ENCODE measurements at regions not wholly inside any gene's neighbourhood (a gene's known extent, or its start where the extent isn't known, plus 50 kb on each side); places are given as distances from the start of the nearest gene placed in this dataset.

- Histone ChIP-seq H3K79me2 (ENCODE audit: control insufficient read depth, insufficient read depth, low read length) (no peaks in the 10 kb centered on the region), H3K4me2 (replicated peaks; ENCODE audit: low read depth, low read length, poor library complexity, severe bottlenecking) (no peak overlapping the region), H3K9me3 (ENCODE audit: control extremely low read depth in 1 of 3, control insufficient read depth in 2 of 3, insufficient read depth in 1 of 3, low read length in 2 of 3) (peaks cover 5 to 27% (median 8%) of the 10 kb centered on the region in 3 donors), H3K27me3 (replicated peaks in 1 of 4; ENCODE audit: control extremely low read depth in 1 of 4, control insufficient read depth in 3 of 4, insufficient read depth in 4 of 4, low read length in 3 of 4) (no peaks in the 10 kb centered on the region), H2AFZ (ENCODE audit: insufficient read depth, low read depth, low read length, poor library complexity, severe bottlenecking) (no peak overlapping the region), H3K4me3 (ENCODE audit: control extremely low read depth in 1 of 5, extremely low read depth in 1 of 5, insufficient read depth in 1 of 5, low read depth in 2 of 5, low read length in 4 of 5) (no peak overlapping the region), H4K20me1 (ENCODE audit: control insufficient read depth, insufficient read depth, low read length, poor library complexity, severe bottlenecking) (no peaks in the 10 kb centered on the region), H3K4me1 (ENCODE audit: control insufficient read depth in 2 of 2, insufficient read depth in 2 of 2, low read length in 2 of 2) (no peaks in the 10 kb centered on the region), H3K36me3 (replicated peaks in 1 of 2; ENCODE audit: control extremely low read depth in 1 of 2, control insufficient read depth in 1 of 2, extremely low read depth in 1 of 2, insufficient read depth in 2 of 2, low read length in 1 of 2) (no peaks in the 10 kb centered on the region), H3K9ac (ENCODE audit: low read length) (no peak overlapping the region), H3K27ac (ENCODE audit: low read length in 2 of 2) (no peak overlapping the region)
- Mint-ChIP-seq H3K9me3 (ENCODE audit: insufficient read depth) (peaks cover 6% of the 10 kb centered on the region), H3K27me3 (no peaks in the 10 kb centered on the region), H3K4me3 (no peak overlapping the region), H3K4me1 (no peaks in the 10 kb centered on the region), H3K27ac (no peak overlapping the region)
- intact Hi-C loops (cut with micrococcal nuclease) = no loop called here
- TF ChIP-seq EZH2 (IDR thresholded peaks at IDR 0.05; ENCODE audit: borderline replicate concordance, insufficient read depth, low read depth, low read length, poor library complexity, severe bottlenecking) = no peak
- TF ChIP-seq CTCF (IDR thresholded peaks at IDR 0.05) = no peak
- ChIA-PET CTCF (no interaction called here), POLR2A (no interaction called here)
- 71% methylated on average over 11 of the region's 17 CpGs for WGBS (ENCODE audit: insufficient coverage)
- ATAC-seq (ENCODE audit: low read depth) = no peak
- no peak for DNase-seq
Observed at GRCh38 chr5:4229414-4230292, 634.0 kb downstream of the IRX1 start.

- H3K4me2 ChIP-seq (replicated peaks; ENCODE audit: low read depth, low read length, poor library complexity, severe bottlenecking) = no peak overlapping the region
- ChIA-PET CTCF (no interaction called here), POLR2A (no interaction called here)
- peaks cover 6 to 27% (median 8%) of the 10 kb centered on the region in 3 donors for H3K9me3 ChIP-seq (ENCODE audit: control extremely low read depth in 1 of 3, control insufficient read depth in 2 of 3, insufficient read depth in 1 of 3, low read length in 2 of 3)
- H4K20me1 ChIP-seq (ENCODE audit: control insufficient read depth, insufficient read depth, low read length, poor library complexity, severe bottlenecking) = no peaks in the 10 kb centered on the region
- H3K4me3 ChIP-seq (ENCODE audit: control extremely low read depth in 1 of 5, extremely low read depth in 1 of 5, insufficient read depth in 1 of 5, low read depth in 2 of 5, low read length in 4 of 5) = no peak overlapping the region
- no peaks in the 10 kb centered on the region for H3K27me3 Mint-ChIP-seq
- no peaks in the 10 kb centered on the region for H3K79me2 ChIP-seq (ENCODE audit: control insufficient read depth, insufficient read depth, low read length)
- no peak overlapping the region for H3K9ac ChIP-seq (ENCODE audit: low read length)
- 89% methylated on average over 14 of the region's 15 CpGs for WGBS (ENCODE audit: insufficient coverage)
- H3K36me3 ChIP-seq (replicated peaks in 1 of 2; ENCODE audit: control extremely low read depth in 1 of 2, control insufficient read depth in 1 of 2, extremely low read depth in 1 of 2, insufficient read depth in 2 of 2, low read length in 1 of 2) = no peaks in the 10 kb centered on the region
- intact Hi-C loops (cut with micrococcal nuclease) = no loop called here
- no peak overlapping the region for H3K27ac ChIP-seq (ENCODE audit: low read length in 2 of 2)
- no peak for ATAC-seq (ENCODE audit: low read depth)
- no peak overlapping the region for H3K4me3 Mint-ChIP-seq
- TF ChIP-seq CTCF (IDR thresholded peaks at IDR 0.05) (no peak), EZH2 (IDR thresholded peaks at IDR 0.05; ENCODE audit: borderline replicate concordance, insufficient read depth, low read depth, low read length, poor library complexity, severe bottlenecking) (no peak)
- H3K4me1 Mint-ChIP-seq = no peaks in the 10 kb centered on the region
- H3K27me3 ChIP-seq (replicated peaks in 1 of 4; ENCODE audit: control extremely low read depth in 1 of 4, control insufficient read depth in 3 of 4, insufficient read depth in 4 of 4, low read length in 3 of 4) = no peaks in the 10 kb centered on the region
- peaks cover 6% of the 10 kb centered on the region for H3K9me3 Mint-ChIP-seq (ENCODE audit: insufficient read depth)
- DNase-seq = no peak
- H3K4me1 ChIP-seq (ENCODE audit: control insufficient read depth in 2 of 2, insufficient read depth in 2 of 2, low read length in 2 of 2) = no peaks in the 10 kb centered on the region
- H3K27ac Mint-ChIP-seq = no peak overlapping the region
- no peak overlapping the region for H2AFZ ChIP-seq (ENCODE audit: insufficient read depth, low read depth, low read length, poor library complexity, severe bottlenecking)
Observed at GRCh38 chr5:4230471-4230785, 634.8 kb downstream of the IRX1 start.
